ENCODE measurements at regions not wholly inside any gene's neighbourhood (a gene's known extent, or its start where the extent isn't known, plus 50 kb on each side); places are given as distances from the start of the nearest gene placed in this dataset.

DNA sequence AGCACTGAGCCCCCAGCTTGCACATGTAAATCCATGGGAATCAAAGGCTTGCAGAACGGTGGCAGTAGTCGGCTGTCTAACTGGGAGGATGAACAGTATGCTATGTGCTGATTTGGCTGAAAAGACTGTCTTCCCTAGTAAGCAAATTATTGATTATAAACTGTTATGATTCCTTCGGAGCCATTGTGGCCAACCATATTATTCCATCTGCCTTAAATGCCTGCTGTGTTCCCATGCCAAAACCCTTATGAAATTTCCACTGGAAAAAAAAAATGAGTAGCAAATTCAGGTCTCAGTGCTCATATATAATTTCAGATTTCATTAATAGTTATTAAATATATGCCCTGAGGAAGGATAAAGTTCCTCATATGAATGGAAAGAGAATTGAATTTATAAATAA is 132.7 kb upstream of the MID1 start:
- peaks cover 5% of the 10 kb centered on the region for H3K4me1 ChIP-seq (ENCODE audit: control insufficient read depth, insufficient read depth, low read length)
- no peak overlapping the region for H3K9ac ChIP-seq (ENCODE audit: low read length)
- H3K4me3 ChIP-seq (ENCODE audit: low read length): no peak overlapping the region
- no peaks in the 10 kb centered on the region for H3K36me3 ChIP-seq (ENCODE audit: control insufficient read depth, insufficient read depth, low read length)
- H3K27me3 ChIP-seq (ENCODE audit: control insufficient read depth, insufficient read depth, low read length): no peaks in the 10 kb centered on the region
- H3K27ac ChIP-seq (ENCODE audit: low read depth, low read length): no peak overlapping the region

DNA sequence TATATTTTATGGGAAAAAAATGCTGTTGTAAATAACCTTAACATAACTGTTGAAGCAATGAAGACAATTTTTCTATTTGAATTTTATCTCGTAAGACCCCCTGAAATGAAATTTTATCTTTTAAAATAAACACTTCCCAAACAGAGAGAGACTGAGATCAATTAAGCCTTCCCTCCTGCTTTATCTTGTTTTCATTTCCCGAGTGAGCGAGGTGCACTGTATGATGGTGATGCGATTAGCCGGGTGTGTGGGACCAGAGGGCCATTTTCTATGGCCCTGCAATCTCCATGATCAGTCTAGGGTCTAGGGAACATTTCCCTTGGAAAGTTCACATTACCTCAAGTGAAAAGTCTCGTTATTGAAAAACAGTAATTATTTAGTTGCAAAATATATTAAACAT is 134.1 kb upstream of the MID1 start:
- Histone ChIP-seq H3K4me3 (ENCODE audit: low read length) (no peak overlapping the region), H3K27ac (ENCODE audit: low read depth, low read length) (no peak overlapping the region), H3K36me3 (ENCODE audit: control insufficient read depth, insufficient read depth, low read length) (no peaks in the 10 kb centered on the region), H3K27me3 (ENCODE audit: control insufficient read depth, insufficient read depth, low read length) (no peaks in the 10 kb centered on the region), H3K4me1 (ENCODE audit: control insufficient read depth, insufficient read depth, low read length) (peaks cover 3% of the 10 kb centered on the region), H3K9ac (ENCODE audit: low read length) (no peak overlapping the region)

DNA sequence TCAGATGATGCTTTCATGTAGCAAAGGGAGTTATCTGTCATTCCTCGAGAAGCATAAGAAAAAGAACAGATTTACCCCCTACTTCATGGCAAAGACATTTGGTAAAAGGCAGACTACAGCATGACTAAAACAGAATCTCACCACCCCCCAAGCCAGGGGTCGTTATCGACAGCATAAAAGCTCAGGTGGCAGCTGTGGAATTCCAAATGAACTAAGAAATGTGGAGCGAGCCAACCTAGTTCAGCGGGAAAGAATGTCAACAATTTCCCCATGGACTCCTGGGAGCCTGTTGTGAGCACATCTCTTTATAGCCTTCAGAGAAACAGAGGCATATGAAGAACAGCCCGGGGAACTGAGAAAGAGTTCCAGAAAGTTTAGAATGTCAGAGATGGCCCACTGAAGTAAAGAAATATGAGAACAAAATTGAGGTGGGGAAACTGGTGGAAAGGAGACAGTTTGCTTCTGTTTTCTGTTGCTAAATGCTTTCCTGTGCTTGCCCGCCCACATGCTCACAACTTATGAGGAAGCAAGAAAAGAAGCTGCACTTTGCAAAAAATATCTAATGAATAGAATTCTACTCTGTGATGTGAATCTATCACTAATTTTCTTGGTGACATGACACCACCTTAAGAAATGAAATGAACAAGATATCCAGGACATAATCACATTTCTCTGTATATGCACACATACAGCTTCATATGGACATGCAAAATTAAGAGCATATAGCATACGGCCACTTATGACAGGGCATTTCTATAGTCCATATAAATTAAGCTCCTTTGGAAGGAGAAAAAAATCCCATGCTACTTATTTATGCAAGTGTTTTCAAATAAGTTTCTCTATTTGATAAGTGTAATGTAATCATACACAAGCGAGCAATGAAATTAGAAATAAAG is 135.3 kb upstream of the MID1 start:
- Histone ChIP-seq H3K27ac (ENCODE audit: low read depth, low read length) (no peak overlapping the region), H3K9ac (ENCODE audit: low read length) (no peak overlapping the region), H3K27me3 (ENCODE audit: control insufficient read depth, insufficient read depth, low read length) (no peaks in the 10 kb centered on the region), H3K36me3 (ENCODE audit: control insufficient read depth, insufficient read depth, low read length) (no peaks in the 10 kb centered on the region), H3K4me3 (ENCODE audit: low read length) (peak overlapping the region; percentile 5), H3K4me1 (ENCODE audit: control insufficient read depth, insufficient read depth, low read length) (peaks cover 3% of the 10 kb centered on the region)

GRCh38 chrX:10756441-10756840 is 136.1 kb upstream of the MID1 start:
- Histone ChIP-seq H3K27ac (ENCODE audit: low read depth, low read length) (no peak overlapping the region), H3K9ac (ENCODE audit: low read length) (no peak overlapping the region), H3K4me1 (ENCODE audit: control insufficient read depth, insufficient read depth, low read length) (peaks cover 3% of the 10 kb centered on the region), H3K36me3 (ENCODE audit: control insufficient read depth, insufficient read depth, low read length) (no peaks in the 10 kb centered on the region), H3K4me3 (ENCODE audit: low read length) (no peak overlapping the region), H3K27me3 (ENCODE audit: control insufficient read depth, insufficient read depth, low read length) (no peaks in the 10 kb centered on the region)

DNA sequence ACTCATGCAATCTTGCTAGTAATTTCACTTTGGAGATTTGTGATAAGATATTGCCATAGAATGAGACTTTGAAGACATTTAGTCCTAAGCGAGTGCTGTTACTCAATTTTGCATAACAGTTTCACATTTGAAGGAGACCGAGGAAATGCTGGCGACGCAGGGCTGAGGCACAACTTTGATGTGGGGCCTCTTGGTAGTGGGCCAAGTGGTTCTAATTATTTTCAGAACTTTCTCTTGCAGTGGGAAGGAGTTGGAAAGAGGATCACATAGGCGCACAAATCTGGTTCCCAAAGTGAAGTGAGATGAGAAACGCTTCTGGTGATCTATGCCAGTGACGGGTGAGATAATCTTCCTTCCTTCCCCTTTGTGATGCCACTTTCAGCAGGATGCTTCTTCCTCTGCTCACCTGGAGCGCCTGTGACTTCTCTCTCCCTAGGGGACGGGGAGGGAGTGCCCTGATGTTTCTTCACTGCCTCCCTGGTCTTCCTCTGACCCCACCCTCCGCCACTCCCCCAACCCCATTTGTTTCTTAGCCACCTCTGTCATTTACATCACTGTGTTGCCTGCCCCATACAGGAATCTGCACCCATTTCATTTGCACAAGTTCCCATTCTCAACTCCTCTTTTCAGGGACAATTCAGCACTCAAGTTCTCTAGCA is 138.9 kb upstream of the MID1 start:
- Histone ChIP-seq H3K4me3 (ENCODE audit: low read length) (no peak overlapping the region), H3K36me3 (ENCODE audit: control insufficient read depth, insufficient read depth, low read length) (no peaks in the 10 kb centered on the region), H3K27ac (ENCODE audit: low read depth, low read length) (no peak overlapping the region), H3K9ac (ENCODE audit: low read length) (no peak overlapping the region), H3K4me1 (ENCODE audit: control insufficient read depth, insufficient read depth, low read length) (peaks cover 3% of the 10 kb centered on the region), H3K27me3 (ENCODE audit: control insufficient read depth, insufficient read depth, low read length) (no peaks in the 10 kb centered on the region)

GRCh38 chrX:10761447-10761846 is 141.1 kb upstream of the MID1 start:
- no peak overlapping the region for H3K9ac ChIP-seq (ENCODE audit: low read length)
- no peaks in the 10 kb centered on the region for H3K36me3 ChIP-seq (ENCODE audit: control insufficient read depth, insufficient read depth, low read length)
- H3K27ac ChIP-seq (ENCODE audit: low read depth, low read length): no peak overlapping the region
- H3K27me3 ChIP-seq (ENCODE audit: control insufficient read depth, insufficient read depth, low read length): no peaks in the 10 kb centered on the region
- H3K4me1 ChIP-seq (ENCODE audit: control insufficient read depth, insufficient read depth, low read length): no peaks in the 10 kb centered on the region
- H3K4me3 ChIP-seq (ENCODE audit: low read length): no peak overlapping the region

DNA sequence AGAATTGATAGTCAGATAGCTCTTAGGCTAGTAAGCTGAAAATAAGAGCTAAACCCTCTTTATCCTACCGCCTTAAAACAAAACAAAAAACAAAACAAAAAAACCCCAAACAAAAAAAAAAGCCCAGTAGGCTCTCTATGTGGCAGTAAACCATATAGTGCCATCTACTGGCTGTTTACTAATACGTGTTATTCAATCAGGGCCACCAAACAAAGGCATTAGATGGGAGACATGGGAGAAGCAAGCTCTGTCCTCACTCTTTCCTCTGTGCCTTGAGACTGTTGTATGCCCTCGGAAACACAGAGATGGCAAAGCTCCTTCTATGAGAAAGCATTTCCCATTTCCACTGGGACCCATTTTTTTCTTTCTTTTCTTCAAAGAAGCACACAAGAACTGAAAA is 148.8 kb upstream of the MID1 start:
- H3K36me3 ChIP-seq (ENCODE audit: control insufficient read depth, insufficient read depth, low read length): no peaks in the 10 kb centered on the region
- no peak overlapping the region for H3K9ac ChIP-seq (ENCODE audit: low read length)
- H3K4me1 ChIP-seq (ENCODE audit: control insufficient read depth, insufficient read depth, low read length): no peaks in the 10 kb centered on the region
- no peaks in the 10 kb centered on the region for H3K27me3 ChIP-seq (ENCODE audit: control insufficient read depth, insufficient read depth, low read length)
- no peak overlapping the region for H3K27ac ChIP-seq (ENCODE audit: low read depth, low read length)
- no peak overlapping the region for H3K4me3 ChIP-seq (ENCODE audit: low read length)

- H3K27me3 ChIP-seq (ENCODE audit: control insufficient read depth, insufficient read depth, low read length): no peaks in the 10 kb centered on the region
- H3K4me1 ChIP-seq (ENCODE audit: control insufficient read depth, insufficient read depth, low read length): no peaks in the 10 kb centered on the region
- no peaks in the 10 kb centered on the region for H3K36me3 ChIP-seq (ENCODE audit: control insufficient read depth, insufficient read depth, low read length)
- H3K27ac ChIP-seq (ENCODE audit: low read depth, low read length): no peak overlapping the region
- no peak overlapping the region for H3K4me3 ChIP-seq (ENCODE audit: low read length)
- no peak overlapping the region for H3K9ac ChIP-seq (ENCODE audit: low read length)
These were observed 149.6 kb upstream of the MID1 start for GRCh38 chrX:10769696-10770619.

DNA sequence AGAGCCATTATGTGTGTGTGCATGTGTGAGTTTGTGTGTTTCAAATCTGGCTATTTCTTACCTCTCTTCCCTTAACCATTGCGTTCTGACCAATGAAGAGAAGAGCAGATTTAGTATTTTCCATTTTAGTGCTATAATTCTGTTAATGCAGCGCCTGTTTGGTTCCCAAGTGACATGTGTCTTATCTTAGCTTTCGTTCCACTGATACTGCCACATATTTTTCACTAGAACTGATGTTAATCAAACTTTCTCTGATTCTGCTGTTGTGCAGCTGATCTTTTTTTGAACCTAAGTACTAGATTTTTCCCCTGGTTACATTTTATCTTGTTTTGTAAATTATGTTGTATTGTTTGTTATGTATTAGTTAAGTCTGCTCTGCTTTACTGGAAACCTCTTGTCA is 152.9 kb upstream of the MID1 start:
- no peaks in the 10 kb centered on the region for H3K4me1 ChIP-seq (ENCODE audit: control insufficient read depth, insufficient read depth, low read length)
- H3K27me3 ChIP-seq (ENCODE audit: control insufficient read depth, insufficient read depth, low read length): no peaks in the 10 kb centered on the region
- H3K9ac ChIP-seq (ENCODE audit: low read length): no peak overlapping the region
- no peaks in the 10 kb centered on the region for H3K36me3 ChIP-seq (ENCODE audit: control insufficient read depth, insufficient read depth, low read length)
- no peak overlapping the region for H3K4me3 ChIP-seq (ENCODE audit: low read length)
- no peak overlapping the region for H3K27ac ChIP-seq (ENCODE audit: low read depth, low read length)

- no peaks in the 10 kb centered on the region for H3K36me3 ChIP-seq (ENCODE audit: control insufficient read depth, insufficient read depth, low read length)
- H3K4me1 ChIP-seq (ENCODE audit: control insufficient read depth, insufficient read depth, low read length): no peaks in the 10 kb centered on the region
- no peak overlapping the region for H3K9ac ChIP-seq (ENCODE audit: low read length)
- H3K27me3 ChIP-seq (ENCODE audit: control insufficient read depth, insufficient read depth, low read length): no peaks in the 10 kb centered on the region
- no peak overlapping the region for H3K4me3 ChIP-seq (ENCODE audit: low read length)
- H3K27ac ChIP-seq (ENCODE audit: low read depth, low read length): no peak overlapping the region
These were observed 161.6 kb upstream of the MID1 start for GRCh38 chrX:10781847-10782530.

DNA sequence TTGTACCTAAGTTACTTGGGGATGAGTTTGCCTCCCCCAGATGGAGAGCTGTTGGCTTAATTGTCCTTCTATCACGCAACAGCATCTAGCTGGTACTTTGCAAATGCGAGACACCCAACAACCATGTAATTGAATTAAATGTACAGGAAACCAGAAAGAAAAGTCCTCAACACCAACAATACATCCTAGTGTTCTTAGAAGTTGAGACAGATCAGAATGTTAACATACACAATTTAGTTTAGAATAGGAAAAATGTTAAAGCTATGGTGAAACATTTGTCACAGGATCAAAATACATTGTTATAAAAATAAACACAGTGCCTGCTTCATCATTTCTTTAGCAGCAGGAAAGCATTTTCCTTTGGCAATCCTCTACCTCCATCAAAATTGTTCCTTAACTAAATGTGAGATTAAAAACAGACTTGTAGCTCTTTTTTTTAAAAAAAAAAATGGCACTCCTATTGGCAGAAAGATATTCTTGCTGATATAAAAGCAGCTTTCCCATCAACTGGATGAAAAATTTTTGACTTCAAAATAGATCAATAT is 163.1 kb upstream of the MID1 start:
- Histone ChIP-seq H3K36me3 (ENCODE audit: control insufficient read depth, insufficient read depth, low read length) (no peaks in the 10 kb centered on the region), H3K4me3 (ENCODE audit: low read length) (no peak overlapping the region), H3K9ac (ENCODE audit: low read length) (no peak overlapping the region), H3K27me3 (ENCODE audit: control insufficient read depth, insufficient read depth, low read length) (no peaks in the 10 kb centered on the region), H3K4me1 (ENCODE audit: control insufficient read depth, insufficient read depth, low read length) (no peaks in the 10 kb centered on the region), H3K27ac (ENCODE audit: low read depth, low read length) (no peak overlapping the region)

All from rectal smooth muscle tissue (tissue), 1 donor.